Vagina (tissue), 2 donors: ENCODE measurements at regions not wholly inside any gene's neighbourhood (a gene's known extent, or its start where the extent isn't known, plus 50 kb on each side); places are given as distances from the start of the nearest gene placed in this dataset.

Experiments used
- CTCF ChIP-seq, 3 experiments: fragments of 450-650 bp in 2 of 3; fragments of 200-600 bp in 1 of 3; sonication (generic) in 1 of 3; IDR thresholded peaks; one replicate each; pipeline ENCODE4 v1.5.1; 2017 to 2019; ENCODE audit warnings: antibody characterized with exemption in 3 of 3, mild to moderate bottlenecking in 2 of 3, moderate library complexity in 2 of 3
- POLR2A ChIP-seq, 2 donors: fragments of 450-650 bp; IDR thresholded peaks; one replicate each; pipeline ENCODE4 v1.6.1; 2017; ENCODE audit warnings: antibody characterized with exemption in 2 of 2, mild to moderate bottlenecking in 2 of 2, moderate library complexity in 2 of 2

- TF ChIP-seq CTCF (IDR thresholded peaks at IDR 0.05) (no peak), POLR2A (IDR thresholded peaks at IDR 0.05) (no peak)
These were observed 513.3 kb downstream of the ANKRD50 start for GRCh38 chr4:124199185-124199584.
